HUES64 (cell line): ENCODE measurements at regions not wholly inside any gene's neighbourhood (a gene's known extent, or its start where the extent isn't known, plus 50 kb on each side); places are given as distances from the start of the nearest gene placed in this dataset.

Source experiments
- H3K27ac ChIP-seq: 2 replicates; pipeline ENCODE4 v1.7.0; 2013; ENCODE audit warnings: low read depth, low read length, inconsistent platforms
- H3K27me3 ChIP-seq: 2 replicates; pipeline ENCODE4 v1.6.1; 2013; ENCODE audit warnings: mild to moderate bottlenecking, low read length; ENCODE audit not compliant: insufficient read depth
- H3K36me3 ChIP-seq: 2 replicates; pipeline ENCODE4 v1.6.1; 2013; ENCODE audit warnings: mild to moderate bottlenecking, low read length; ENCODE audit not compliant: insufficient read depth
- H3K4me1 ChIP-seq: 2 replicates; pipeline ENCODE4 v1.6.1; 2013; ENCODE audit warnings: mild to moderate bottlenecking, low read length, moderate library complexity; ENCODE audit not compliant: insufficient read depth
- H3K4me3 ChIP-seq: 2 replicates; pipeline ENCODE4 v1.5.1; 2013; ENCODE audit warnings: mild to moderate bottlenecking, low read length, moderate library complexity
- H3K9ac ChIP-seq: 2 replicates; pipeline ENCODE4 v1.6.1; 2013; ENCODE audit warnings: mild to moderate bottlenecking, low read depth, low read length
- H3K9me3 ChIP-seq: 2 replicates; pipeline ENCODE4 v1.6.1; 2013; ENCODE audit warnings: low read depth, low read length; ENCODE audit not compliant: insufficient read depth
- WGBS: fragments of 150-250, 120-280 bp; methylation state at CpG from one replicate; pipeline ENCODE4 v1.1.7; 2013; ENCODE audit warnings: missing lambda C conversion rate; 5-methylcytosine and 5-hydroxymethylcytosine counted together

GRCh38 chr2:241949736-241950412 lies 80.3 kb downstream of the RTP5 start:
- H3K27me3 ChIP-seq = peaks cover 14% of the 10 kb centered on the region
- H3K4me3 ChIP-seq = no peak overlapping the region
- H3K9me3 ChIP-seq = no peaks in the 10 kb centered on the region
- 91% methylated on average over 18 of the region's 18 CpGs for WGBS
- H3K9ac ChIP-seq = no peak overlapping the region
- no peak overlapping the region for H3K27ac ChIP-seq
- no peaks in the 10 kb centered on the region for H3K36me3 ChIP-seq
- H3K4me1 ChIP-seq = no peaks in the 10 kb centered on the region

- whole genome bisulfite sequencing = 36% methylated on average over 45 of the region's 45 CpGs
- H3K27ac ChIP-seq = no peak overlapping the region
- peaks cover 14% of the 10 kb centered on the region for H3K27me3 ChIP-seq
- no peaks in the 10 kb centered on the region for H3K9me3 ChIP-seq
- H3K9ac ChIP-seq = no peak overlapping the region
- no peak overlapping the region for H3K4me3 ChIP-seq
- H3K36me3 ChIP-seq = no peaks in the 10 kb centered on the region
- no peaks in the 10 kb centered on the region for H3K4me1 ChIP-seq
These were observed 81.1 kb downstream of the RTP5 start for GRCh38 chr2:241950413-241951315.

GRCh38 chr2:241951316-241951700 lies 81.8 kb downstream of the RTP5 start:
- Histone ChIP-seq H3K4me3 (no peak overlapping the region), H3K27ac (no peak overlapping the region), H3K4me1 (no peaks in the 10 kb centered on the region), H3K27me3 (peaks cover 14% of the 10 kb centered on the region), H3K36me3 (no peaks in the 10 kb centered on the region), H3K9me3 (no peaks in the 10 kb centered on the region), H3K9ac (no peak overlapping the region)
- 45% methylated on average over 4 of the region's 4 CpGs for WGBS

- Histone ChIP-seq H3K4me1 (no peaks in the 10 kb centered on the region), H3K27ac (no peak overlapping the region), H3K9ac (no peak overlapping the region), H3K9me3 (no peaks in the 10 kb centered on the region), H3K4me3 (no peak overlapping the region), H3K27me3 (peaks cover 14% of the 10 kb centered on the region), H3K36me3 (no peaks in the 10 kb centered on the region)
- 84% methylated on average over 11 of the region's 11 CpGs for WGBS
These were observed 82.4 kb downstream of the RTP5 start for GRCh38 chr2:241951920-241952319.

GRCh38 chr2:241952816-241953215 lies 83.3 kb downstream of the RTP5 start:
- WGBS = 81% methylated on average over 16 of the region's 16 CpGs
- no peaks in the 10 kb centered on the region for H3K36me3 ChIP-seq
- no peak overlapping the region for H3K27ac ChIP-seq
- H3K27me3 ChIP-seq = peaks cover 14% of the 10 kb centered on the region
- H3K4me1 ChIP-seq = no peaks in the 10 kb centered on the region
- H3K9me3 ChIP-seq = no peaks in the 10 kb centered on the region
- no peak overlapping the region for H3K4me3 ChIP-seq
- H3K9ac ChIP-seq = no peak overlapping the region

GRCh38 chr2:241953324-241953928 lies 83.9 kb downstream of the RTP5 start:
- no peaks in the 10 kb centered on the region for H3K36me3 ChIP-seq
- peaks cover 14% of the 10 kb centered on the region for H3K27me3 ChIP-seq
- H3K4me1 ChIP-seq = no peaks in the 10 kb centered on the region
- H3K27ac ChIP-seq = no peak overlapping the region
- no peak overlapping the region for H3K9ac ChIP-seq
- no peaks in the 10 kb centered on the region for H3K9me3 ChIP-seq
- no peak overlapping the region for H3K4me3 ChIP-seq
- 93% methylated on average over 33 of the region's 33 CpGs for WGBS

GRCh38 chr2:241956521-241957110 lies 87.1 kb downstream of the RTP5 start:
- Histone ChIP-seq H3K36me3 (no peaks in the 10 kb centered on the region), H3K9me3 (no peaks in the 10 kb centered on the region), H3K4me3 (no peak overlapping the region), H3K27ac (no peak overlapping the region), H3K4me1 (no peaks in the 10 kb centered on the region), H3K9ac (no peak overlapping the region), H3K27me3 (peaks cover 4% of the 10 kb centered on the region)
- WGBS = 88% methylated on average over 13 of the region's 13 CpGs

GRCh38 chr2:241957276-241957675 lies 87.7 kb downstream of the RTP5 start:
- 68% methylated on average over 14 of the region's 14 CpGs for WGBS
- H3K9ac ChIP-seq = no peak overlapping the region
- no peaks in the 10 kb centered on the region for H3K9me3 ChIP-seq
- no peak overlapping the region for H3K4me3 ChIP-seq
- no peaks in the 10 kb centered on the region for H3K36me3 ChIP-seq
- no peaks in the 10 kb centered on the region for H3K27me3 ChIP-seq
- no peak overlapping the region for H3K27ac ChIP-seq
- no peaks in the 10 kb centered on the region for H3K4me1 ChIP-seq

GRCh38 chr2:241958818-241959545 lies 89.5 kb downstream of the RTP5 start:
- Histone ChIP-seq H3K27ac (no peak overlapping the region), H3K36me3 (no peaks in the 10 kb centered on the region), H3K4me1 (no peaks in the 10 kb centered on the region), H3K27me3 (no peaks in the 10 kb centered on the region), H3K9me3 (no peaks in the 10 kb centered on the region), H3K4me3 (no peak overlapping the region), H3K9ac (no peak overlapping the region)
- WGBS = 92% methylated on average over 21 of the region's 21 CpGs

GRCh38 chr2:241959751-241960269 lies 90.3 kb downstream of the RTP5 start:
- Histone ChIP-seq H3K9me3 (no peaks in the 10 kb centered on the region), H3K27ac (no peak overlapping the region), H3K36me3 (no peaks in the 10 kb centered on the region), H3K4me3 (no peak overlapping the region), H3K4me1 (no peaks in the 10 kb centered on the region), H3K27me3 (no peaks in the 10 kb centered on the region), H3K9ac (no peak overlapping the region)
- 92% methylated on average over 3 of the region's 3 CpGs for WGBS
